ENCODE measurements at regions not wholly inside any gene's neighbourhood (a gene's known extent, or its start where the extent isn't known, plus 50 kb on each side); places are given as distances from the start of the nearest gene placed in this dataset.

GRCh38 chr2:190809139-190809764, 71.4 kb upstream of the GLS start:
- no peak for TF ChIP-seq EP300 (IDR thresholded peaks at IDR 0.05)
- TF ChIP-seq, protein P1, sequence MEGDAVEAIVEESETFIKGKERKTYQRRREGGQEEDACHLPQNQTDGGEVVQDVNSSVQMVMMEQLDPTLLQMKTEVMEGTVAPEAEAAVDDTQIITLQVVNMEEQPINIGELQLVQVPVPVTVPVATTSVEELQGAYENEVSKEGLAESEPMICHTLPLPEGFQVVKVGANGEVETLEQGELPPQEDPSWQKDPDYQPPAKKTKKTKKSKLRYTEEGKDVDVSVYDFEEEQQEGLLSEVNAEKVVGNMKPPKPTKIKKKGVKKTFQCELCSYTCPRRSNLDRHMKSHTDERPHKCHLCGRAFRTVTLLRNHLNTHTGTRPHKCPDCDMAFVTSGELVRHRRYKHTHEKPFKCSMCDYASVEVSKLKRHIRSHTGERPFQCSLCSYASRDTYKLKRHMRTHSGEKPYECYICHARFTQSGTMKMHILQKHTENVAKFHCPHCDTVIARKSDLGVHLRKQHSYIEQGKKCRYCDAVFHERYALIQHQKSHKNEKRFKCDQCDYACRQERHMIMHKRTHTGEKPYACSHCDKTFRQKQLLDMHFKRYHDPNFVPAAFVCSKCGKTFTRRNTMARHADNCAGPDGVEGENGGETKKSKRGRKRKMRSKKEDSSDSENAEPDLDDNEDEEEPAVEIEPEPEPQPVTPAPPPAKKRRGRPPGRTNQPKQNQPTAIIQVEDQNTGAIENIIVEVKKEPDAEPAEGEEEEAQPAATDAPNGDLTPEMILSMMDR (IDR thresholded peaks at IDR 0.05), result no peak
